Endodermal cell (in vitro differentiated cells): ENCODE measurements at regions not wholly inside any gene's neighbourhood (a gene's known extent, or its start where the extent isn't known, plus 50 kb on each side); places are given as distances from the start of the nearest gene placed in this dataset.

Experiments
- DNase-seq: peaks from one replicate; pipeline ENCODE4 v3.0.0-alpha.2; 2017
- H3K27ac ChIP-seq: 2 replicates; pipeline ENCODE4 v1.5.1; 2013; ENCODE audit warnings: mild to moderate bottlenecking, low read depth, low read length, moderate library complexity
- H3K27me3 ChIP-seq: 2 replicates; pipeline ENCODE4 v1.6.1; 2013; ENCODE audit warnings: mild to moderate bottlenecking, low read length, moderate library complexity; ENCODE audit not compliant: insufficient read depth, control insufficient read depth, poor library complexity, severe bottlenecking
- H3K36me3 ChIP-seq: 2 replicates; pipeline ENCODE4 v1.7.0; 2013; ENCODE audit warnings: mild to moderate bottlenecking, low read length, moderate library complexity; ENCODE audit not compliant: control insufficient read depth, insufficient read depth
- H3K4me1 ChIP-seq: one replicate; pipeline ENCODE4 v1.7.0; 2013; ENCODE audit warnings: low read length; ENCODE audit not compliant: control insufficient read depth, insufficient read depth
- H3K4me3 ChIP-seq: 2 replicates; pipeline ENCODE4 v1.5.1; 2013; ENCODE audit warnings: mild to moderate bottlenecking, low read length, moderate library complexity
- H3K9ac ChIP-seq: 2 replicates; pipeline ENCODE4 v1.6.1; 2013; ENCODE audit warnings: mild to moderate bottlenecking, low read length, moderate library complexity; ENCODE audit not compliant: poor library complexity, severe bottlenecking; ENCODE audit errors: extremely low read depth
- H3K9me3 ChIP-seq: 2 replicates; pipeline ENCODE4 v1.6.1; 2013; ENCODE audit warnings: mild to moderate bottlenecking, low read length, moderate library complexity; ENCODE audit not compliant: control insufficient read depth
- H3K27ac Mint-ChIP-seq: 2 replicates; pipeline ENCODE4 v1.8.0; 2020; ENCODE audit warnings: mixed read lengths
- H3K27me3 Mint-ChIP-seq: 2 replicates; pipeline ENCODE4 v1.8.0; 2021; ENCODE audit warnings: mild to moderate bottlenecking, mixed read lengths; ENCODE audit not compliant: insufficient read depth
- H3K36me3 Mint-ChIP-seq: 2 replicates; pipeline ENCODE4 v1.8.0; 2020; ENCODE audit warnings: low read depth, mixed read lengths
- H3K4me1 Mint-ChIP-seq: 2 replicates; pipeline ENCODE4 v1.8.0; 2020; ENCODE audit warnings: mixed read lengths
- H3K4me3 Mint-ChIP-seq: 2 replicates; pipeline ENCODE4 v1.8.0; 2020; ENCODE audit warnings: mild to moderate bottlenecking, moderate library complexity, mixed read lengths
- H3K9me3 Mint-ChIP-seq: 2 replicates; pipeline ENCODE4 v1.8.0; 2020; ENCODE audit warnings: mild to moderate bottlenecking, mixed read lengths
- CTCF ChIP-seq: fragments of 200-600 bp; sonication (generic); conservative IDR thresholded peaks from 2 replicates; pipeline ENCODE4 v1.5.0; 2021; ENCODE audit warnings: antibody characterized with exemption, mild to moderate bottlenecking
- WGBS, 2 experiments: methylation state at CpG; one replicate each; pipeline versions ENCODE4 v1.1.5 to v1.1.7; 2013; ENCODE audit warnings: missing lambda C conversion rate in 2 of 2, mixed read lengths in 1 of 2; ENCODE audit not compliant: insufficient coverage in 1 of 2, insufficient read length in 1 of 2; 5-methylcytosine and 5-hydroxymethylcytosine counted together

- Histone ChIP-seq H3K27me3 (no peaks in the 10 kb centered on the region), H3K36me3 (no peaks in the 10 kb centered on the region), H3K27ac (peak overlapping the region; percentile 81), H3K4me1 (peaks cover 3% of the 10 kb centered on the region), H3K9ac (no peak overlapping the region), H3K9me3 (no peaks in the 10 kb centered on the region), H3K4me3 (no peak overlapping the region)
- DNase-seq: no peak
- Mint-ChIP-seq H3K27me3 (no peaks in the 10 kb centered on the region), H3K4me3 (no peak overlapping the region), H3K9me3 (no peaks in the 10 kb centered on the region), H3K4me1 (peaks cover 14% of the 10 kb centered on the region), H3K27ac (no peak overlapping the region), H3K36me3 (no peaks in the 10 kb centered on the region)
- no peak for TF ChIP-seq CTCF
- 65 to 66% methylated on average over 6 to 7 of the region's 7 CpGs for WGBS, 2 experiments
Observed at GRCh38 chr2:196259507-196260481, 88.4 kb upstream of the STK17B start.

- Mint-ChIP-seq H3K4me1 (peaks cover 14% of the 10 kb centered on the region), H3K9me3 (no peaks in the 10 kb centered on the region), H3K27me3 (peaks cover 3% of the 10 kb centered on the region), H3K36me3 (no peaks in the 10 kb centered on the region), H3K27ac (no peak overlapping the region), H3K4me3 (no peak overlapping the region)
- Histone ChIP-seq H3K4me1 (peaks cover 3% of the 10 kb centered on the region), H3K36me3 (no peaks in the 10 kb centered on the region), H3K27ac (peak overlapping the region; percentile 81), H3K4me3 (no peak overlapping the region), H3K9ac (no peak overlapping the region), H3K27me3 (no peaks in the 10 kb centered on the region), H3K9me3 (no peaks in the 10 kb centered on the region)
- WGBS, 2 experiments: 75 to 81% methylated on average over 4 of the region's 5 CpGs
- no peak for DNase-seq
- TF ChIP-seq CTCF: no peak
Observed at GRCh38 chr2:196260546-196260945, 89.2 kb upstream of the STK17B start.

DNA sequence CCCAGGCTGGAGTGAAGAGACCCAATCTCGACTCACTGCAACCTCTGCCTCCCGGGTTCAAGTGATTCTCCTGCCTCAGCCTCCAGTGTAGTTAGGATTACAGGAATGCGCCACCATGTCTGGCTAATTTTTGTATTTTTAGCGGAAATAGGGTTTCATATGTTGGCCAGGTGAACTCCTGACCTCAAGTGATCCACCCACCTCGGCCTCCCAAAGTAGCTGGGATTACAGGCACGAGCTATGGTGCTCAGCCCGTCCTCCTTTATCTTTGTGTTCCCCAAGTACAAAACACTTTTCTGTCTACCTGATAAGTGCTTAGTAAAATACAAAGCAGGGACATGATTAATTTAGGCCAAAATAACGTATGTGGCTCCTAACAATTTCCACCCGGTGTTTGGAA, 91.2 kb upstream of the STK17B start:
- no peaks in the 10 kb centered on the region for H3K36me3 ChIP-seq
- no peak overlapping the region for H3K9ac ChIP-seq
- no peaks in the 10 kb centered on the region for H3K36me3 Mint-ChIP-seq
- H3K27ac ChIP-seq: no peak overlapping the region
- WGBS, 2 experiments: 90 to 96% methylated on average over 7 to 9 of the region's 9 CpGs
- no peak overlapping the region for H3K4me3 ChIP-seq
- no peak for TF ChIP-seq CTCF
- H3K4me1 Mint-ChIP-seq: peaks cover 14% of the 10 kb centered on the region
- H3K9me3 ChIP-seq: no peaks in the 10 kb centered on the region
- peaks cover 3% of the 10 kb centered on the region for H3K4me1 ChIP-seq
- DNase-seq: no peak
- peaks cover 9% of the 10 kb centered on the region for H3K27me3 ChIP-seq
- no peak overlapping the region for H3K27ac Mint-ChIP-seq
- peaks cover 9% of the 10 kb centered on the region for H3K27me3 Mint-ChIP-seq
- no peak overlapping the region for H3K4me3 Mint-ChIP-seq
- H3K9me3 Mint-ChIP-seq: no peaks in the 10 kb centered on the region
